VCaP (cell line): ENCODE measurements at regions not wholly inside any gene's neighbourhood (a gene's known extent, or its start where the extent isn't known, plus 50 kb on each side); places are given as distances from the start of the nearest gene placed in this dataset.

ENCODE experiments used
- H3K27ac ChIP-seq: fragments of 450-650 bp; 2 replicates; pipeline ENCODE4 v1.5.1; 2017
- CTCF ChIP-seq: fragments of 450-650 bp; conservative IDR thresholded peaks from 2 replicates; pipeline ENCODE4 v1.5.1; 2017; ENCODE audit warnings: mild to moderate bottlenecking, moderate library complexity

- no peak for TF ChIP-seq CTCF
- H3K27ac ChIP-seq = no peak overlapping the region
Observed at GRCh38 chr1:29967261-29967660, 730.9 kb downstream of the PTPRU start.

- H3K27ac ChIP-seq = no peak overlapping the region
- no peak for TF ChIP-seq CTCF
Observed at GRCh38 chr1:29966526-29967045, 730.3 kb downstream of the PTPRU start.

- TF ChIP-seq CTCF = no peak
- no peak overlapping the region for H3K27ac ChIP-seq
Observed at GRCh38 chr1:29964718-29965533, 728.6 kb downstream of the PTPRU start.

- no peak for TF ChIP-seq CTCF
- no peak overlapping the region for H3K27ac ChIP-seq
Observed at GRCh38 chr1:29963946-29964345, 727.6 kb downstream of the PTPRU start.

- TF ChIP-seq CTCF = no peak
Observed at GRCh38 chr1:29962831-29963247, 726.5 kb downstream of the PTPRU start.

GRCh38 chr1:29962336-29962735 is 726.0 kb downstream of the PTPRU start:
- no peak overlapping the region for H3K27ac ChIP-seq
- TF ChIP-seq CTCF = no peak

More at GRCh38 chr1:29962831-29963247, 726.5 kb downstream of the PTPRU start:
- no peak overlapping the region for H3K27ac ChIP-seq

GRCh38 chr1:29961293-29962059 is 725.2 kb downstream of the PTPRU start:
- TF ChIP-seq CTCF = no peak
- no peak overlapping the region for H3K27ac ChIP-seq
